ENCODE measurements at regions not wholly inside any gene's neighbourhood (a gene's known extent, or its start where the extent isn't known, plus 50 kb on each side); places are given as distances from the start of the nearest gene placed in this dataset.

DNA sequence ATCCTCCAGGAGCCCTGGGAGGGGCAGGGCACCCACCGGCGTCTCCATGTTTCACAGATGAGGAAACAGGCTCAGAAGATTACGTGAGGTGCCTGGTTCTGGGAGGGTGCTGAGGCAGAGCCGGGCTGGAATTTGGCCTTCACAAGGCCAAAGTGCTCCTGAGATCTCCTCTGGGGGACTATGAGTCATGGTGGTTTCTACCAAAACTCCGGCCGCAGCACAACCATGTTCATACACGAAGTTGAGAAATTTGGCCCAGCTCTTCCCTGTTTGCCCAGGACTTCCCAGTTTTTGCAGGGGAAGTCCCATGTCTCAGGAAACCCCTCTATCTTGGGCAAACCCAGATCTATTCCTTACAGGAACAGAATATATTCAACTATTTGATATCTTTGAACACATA lies 172.9 kb upstream of the CDYL start (continued):
- TF ChIP-seq JUND (IDR thresholded peaks at IDR 0.05; ENCODE audit: borderline replicate concordance, low read depth, low read length) = peak; percentile 75; the same call in 1 of the 2 replicates
- TF ChIP-seq JUND (tag; IDR thresholded peaks at IDR 0.05; ENCODE audit: borderline replicate concordance, low read depth, low read length) = peak; percentile 55; the same call in 2 of the 3 replicates

GRCh38 chr6:4599924-4600323 lies 176.3 kb upstream of the CDYL start:
- no TSS peak for BruUV-seq (replicated peaks)
- H3K9ac ChIP-seq (ENCODE audit: insufficient read depth in 1 of 2, low read depth in 2 of 2, low read length in 2 of 2) = no peak overlapping the region
- TF ChIP-seq TFE3 (CRISPR knock-in tag; IDR thresholded peaks at IDR 0.05) (no peak), ZBTB1 (CRISPR knock-in tag; IDR thresholded peaks at IDR 0.05; ENCODE audit: borderline replicate concordance, low read depth) (no peak), ZNF699 (CRISPR knock-in tag; IDR thresholded peaks at IDR 0.05; ENCODE audit: insufficient replicate concordance) (no peak), ZNF778 (CRISPR knock-in tag; IDR thresholded peaks at IDR 0.05) (no peak), ZSCAN32 (CRISPR knock-in tag; IDR thresholded peaks at IDR 0.05) (no peak), MEIS2 (IDR thresholded peaks at IDR 0.05; ENCODE audit: partially characterized antibody) (peak; percentile 28), JUND (IDR thresholded peaks at IDR 0.05; ENCODE audit: borderline replicate concordance, low read depth, low read length) (no peak), JUND (tag; IDR thresholded peaks at IDR 0.05; ENCODE audit: borderline replicate concordance, low read depth, low read length) (peak; percentile 32; the same call in 1 of the 3 replicates), SIN3A (IDR thresholded peaks at IDR 0.05; ENCODE audit: borderline replicate concordance in 2 of 2, control insufficient read depth in 1 of 2, low read depth in 2 of 2, low read length in 2 of 2) (no peak), ZNF764 (CRISPR knock-in tag; IDR thresholded peaks at IDR 0.05; ENCODE audit: low read depth) (no peak), FOSL1 (tag; conservative IDR thresholded peaks at IDR 0.05) (peak; percentile 46; the same call in 1 of the 2 replicates), POLR3G (IDR thresholded peaks at IDR 0.05; ENCODE audit: extremely low read depth, insufficient read length, insufficient replicate concordance) (no peak)
- TF ChIP-seq, protein P1, sequence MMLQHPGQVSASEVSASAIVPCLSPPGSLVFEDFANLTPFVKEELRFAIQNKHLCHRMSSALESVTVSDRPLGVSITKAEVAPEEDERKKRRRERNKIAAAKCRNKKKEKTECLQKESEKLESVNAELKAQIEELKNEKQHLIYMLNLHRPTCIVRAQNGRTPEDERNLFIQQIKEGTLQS (IDR thresholded peaks at IDR 0.05) = peak; percentile 61
- TF ChIP-seq, protein P1 (CRISPR knock-in tag; conservative IDR thresholded peaks at IDR 0.05) = no peak
- TF ChIP-seq, protein P2, sequence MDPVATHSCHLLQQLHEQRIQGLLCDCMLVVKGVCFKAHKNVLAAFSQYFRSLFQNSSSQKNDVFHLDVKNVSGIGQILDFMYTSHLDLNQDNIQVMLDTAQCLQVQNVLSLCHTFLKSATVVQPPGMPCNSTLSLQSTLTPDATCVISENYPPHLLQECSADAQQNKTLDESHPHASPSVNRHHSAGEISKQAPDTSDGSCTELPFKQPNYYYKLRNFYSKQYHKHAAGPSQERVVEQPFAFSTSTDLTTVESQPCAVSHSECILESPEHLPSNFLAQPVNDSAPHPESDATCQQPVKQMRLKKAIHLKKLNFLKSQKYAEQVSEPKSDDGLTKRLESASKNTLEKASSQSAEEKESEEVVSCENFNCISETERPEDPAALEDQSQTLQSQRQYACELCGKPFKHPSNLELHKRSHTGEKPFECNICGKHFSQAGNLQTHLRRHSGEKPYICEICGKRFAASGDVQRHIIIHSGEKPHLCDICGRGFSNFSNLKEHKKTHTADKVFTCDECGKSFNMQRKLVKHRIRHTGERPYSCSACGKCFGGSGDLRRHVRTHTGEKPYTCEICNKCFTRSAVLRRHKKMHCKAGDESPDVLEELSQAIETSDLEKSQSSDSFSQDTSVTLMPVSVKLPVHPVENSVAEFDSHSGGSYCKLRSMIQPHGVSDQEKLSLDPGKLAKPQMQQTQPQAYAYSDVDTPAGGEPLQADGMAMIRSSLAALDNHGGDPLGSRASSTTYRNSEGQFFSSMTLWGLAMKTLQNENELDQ (CRISPR knock-in tag; IDR thresholded peaks at IDR 0.05; ENCODE audit: borderline replicate concordance) = no peak
- H3K4me2 ChIP-seq (ENCODE audit: insufficient read depth, low read length) = no peak overlapping the region
- ChIA-PET CTCF (ENCODE audit: low intra/inter-chr PET ratio) (no interaction called here), POLR2A (no interaction called here)
- in situ Hi-C loops (cut with MboI) = no loop called here
- no peak for DNase-seq (ENCODE audit: extremely low read depth in 1 of 4, low spot score in 3 of 4)
- H4K20me1 ChIP-seq (replicated peaks; ENCODE audit: control insufficient read depth, insufficient read depth, low read length) = no peaks in the 10 kb centered on the region
- FAIRE-seq = no peak
- no peaks in the 10 kb centered on the region for H3K36me3 ChIP-seq (ENCODE audit: control insufficient read depth, insufficient read depth, low read length)
- no peak for ATAC-seq
- no peaks in the 10 kb centered on the region for H3K9me3 ChIP-seq (replicated peaks; ENCODE audit: control insufficient read depth, insufficient read depth, low read depth, low read length)
- 19% methylated on average over 2 of the region's 2 CpGs for WGBS (ENCODE audit: insufficient coverage, low coverage, missing lambda C conversion rate)
- H3K9me1 ChIP-seq (ENCODE audit: control insufficient read depth, insufficient read depth, low read length) = no peaks in the 10 kb centered on the region
- peaks cover 8 to 26% of the 10 kb centered on the region in 2 experiments for H3K27me3 ChIP-seq (ENCODE audit: control insufficient read depth in 2 of 2, insufficient read depth in 2 of 2, low read length in 2 of 2)
- no peak overlapping the region for H3K4me3 ChIP-seq
- intact Hi-C loops (cut with micrococcal nuclease) = no loop called here
- no peak overlapping the region for H3K27ac ChIP-seq (ENCODE audit: extremely low read depth, low read depth, low read length)
- H3K79me2 ChIP-seq (ENCODE audit: control insufficient read depth, insufficient read depth, low read length) = no peaks in the 10 kb centered on the region
- H2AFZ ChIP-seq (ENCODE audit: low read depth, low read length) = no peak overlapping the region
- peaks cover 0 to 7% of the 10 kb centered on the region in 2 experiments; a peak in 2 of 5 replicates for H3K4me1 ChIP-seq (replicated peaks in 1 of 2; ENCODE audit: control insufficient read depth in 2 of 2, insufficient read depth in 2 of 2, low read length in 2 of 2)

Data from K562 (cell line).